Globus pallidus (tissue), 1 donor: ENCODE measurements at regions not wholly inside any gene's neighbourhood (a gene's known extent, or its start where the extent isn't known, plus 50 kb on each side); places are given as distances from the start of the nearest gene placed in this dataset.

Experiments used
- DNase-seq: peaks from one replicate; pipeline ENCODE4 v3.0.0-alpha.2; 2015; ENCODE audit warnings: low spot score

- no peak for DNase-seq
These were observed 351.9 kb downstream of the ENC1 start for GRCh38 chr5:74288448-74289108.

GRCh38 chr5:74288038-74288437, 352.5 kb downstream of the ENC1 start:
- no peak for DNase-seq

- DNase-seq = no peak
These were observed 353.5 kb downstream of the ENC1 start for GRCh38 chr5:74286734-74287695.

GRCh38 chr5:74285675-74286280, 354.8 kb downstream of the ENC1 start:
- no peak for DNase-seq

- no peak for DNase-seq
These were observed 358.0 kb downstream of the ENC1 start for GRCh38 chr5:74282490-74282889.

- no peak for DNase-seq
These were observed 359.4 kb downstream of the ENC1 start for GRCh38 chr5:74281166-74281565.

GRCh38 chr5:74280306-74280705, 360.2 kb downstream of the ENC1 start:
- DNase-seq = no peak

- DNase-seq = no peak
These were observed 361.3 kb downstream of the ENC1 start for GRCh38 chr5:74279244-74279643.

- no peak for DNase-seq
These were observed 363.1 kb downstream of the ENC1 start for GRCh38 chr5:74277418-74277817.

- no peak for DNase-seq
These were observed 365.1 kb downstream of the ENC1 start for GRCh38 chr5:74275171-74275992.

- no peak for DNase-seq
These were observed 366.2 kb downstream of the ENC1 start for GRCh38 chr5:74274326-74274725.

GRCh38 chr5:74272831-74273451, 367.6 kb downstream of the ENC1 start:
- DNase-seq = no peak

- DNase-seq = no peak
These were observed 368.3 kb downstream of the ENC1 start for GRCh38 chr5:74272024-74272775.

GRCh38 chr5:74268297-74268696, 372.2 kb downstream of the ENC1 start:
- no peak for DNase-seq

- DNase-seq = no peak
These were observed 373.7 kb downstream of the ENC1 start for GRCh38 chr5:74266836-74267235.

- DNase-seq = no peak
These were observed 374.4 kb downstream of the ENC1 start for GRCh38 chr5:74266132-74266531.

- DNase-seq = no peak
These were observed 377.9 kb downstream of the ENC1 start for GRCh38 chr5:74262544-74263207.

- DNase-seq = no peak
These were observed 378.7 kb downstream of the ENC1 start for GRCh38 chr5:74261866-74262265.

- no peak for DNase-seq
These were observed 379.1 kb downstream of the ENC1 start for GRCh38 chr5:74261421-74261820.

- no peak for DNase-seq
These were observed 381.0 kb downstream of the ENC1 start for GRCh38 chr5:74259572-74259971.
